GM06990 (cell line): ENCODE measurements at regions not wholly inside any gene's neighbourhood (a gene's known extent, or its start where the extent isn't known, plus 50 kb on each side); places are given as distances from the start of the nearest gene placed in this dataset.

Experiments
- DNase-seq: peaks from one replicate; pipeline ENCODE4 v3.0.0-alpha.2; 2011; ENCODE audit not compliant: insufficient read length; ENCODE audit errors: extremely low read depth
- H3K27me3 ChIP-seq: replicated peaks from 2 replicates; pipeline ENCODE4 v1.6.0; 2011; ENCODE audit warnings: low read length; ENCODE audit not compliant: control insufficient read depth, insufficient read depth
- H3K36me3 ChIP-seq: 2 replicates; pipeline ENCODE4 v1.5.1; 2011; ENCODE audit warnings: low read length; ENCODE audit not compliant: control insufficient read depth, insufficient read depth
- H3K4me3 ChIP-seq: replicated peaks from 2 replicates; pipeline ENCODE4 v1.5.1; 2011; ENCODE audit warnings: low read depth, mild to moderate bottlenecking, control low read depth, low read length
- TF ChIP-seq, protein P1 (sequence below): IDR thresholded peaks from 2 replicates; pipeline ENCODE4 v1.5.1; 2011; ENCODE audit warnings: low read length, control low read depth, mild to moderate bottlenecking, inconsistent platforms; ENCODE audit not compliant: insufficient read depth, poor library complexity, severe bottlenecking

DNA sequence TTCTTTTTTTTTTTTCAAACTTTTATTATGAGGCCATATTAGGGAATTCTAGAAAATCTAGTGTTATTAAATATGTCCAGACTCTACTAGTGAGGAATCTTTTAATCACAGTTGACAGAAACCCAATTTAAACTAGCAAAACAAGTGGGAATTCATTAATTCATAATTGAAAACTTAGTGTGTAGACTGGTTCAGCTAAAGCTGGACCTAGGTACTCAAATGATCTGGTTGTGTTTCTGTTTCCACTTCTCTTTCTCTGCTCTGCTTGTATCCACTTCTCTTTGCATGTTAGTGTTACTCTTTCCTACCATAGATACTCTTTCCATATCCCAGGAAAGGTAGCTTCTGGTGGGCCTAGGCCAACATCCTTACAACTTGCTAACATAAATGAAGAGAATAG lies 81.2 kb upstream of the HIVEP3 start:
- H3K27me3 ChIP-seq, result no peaks in the 10 kb centered on the region
- TF ChIP-seq, protein P1, sequence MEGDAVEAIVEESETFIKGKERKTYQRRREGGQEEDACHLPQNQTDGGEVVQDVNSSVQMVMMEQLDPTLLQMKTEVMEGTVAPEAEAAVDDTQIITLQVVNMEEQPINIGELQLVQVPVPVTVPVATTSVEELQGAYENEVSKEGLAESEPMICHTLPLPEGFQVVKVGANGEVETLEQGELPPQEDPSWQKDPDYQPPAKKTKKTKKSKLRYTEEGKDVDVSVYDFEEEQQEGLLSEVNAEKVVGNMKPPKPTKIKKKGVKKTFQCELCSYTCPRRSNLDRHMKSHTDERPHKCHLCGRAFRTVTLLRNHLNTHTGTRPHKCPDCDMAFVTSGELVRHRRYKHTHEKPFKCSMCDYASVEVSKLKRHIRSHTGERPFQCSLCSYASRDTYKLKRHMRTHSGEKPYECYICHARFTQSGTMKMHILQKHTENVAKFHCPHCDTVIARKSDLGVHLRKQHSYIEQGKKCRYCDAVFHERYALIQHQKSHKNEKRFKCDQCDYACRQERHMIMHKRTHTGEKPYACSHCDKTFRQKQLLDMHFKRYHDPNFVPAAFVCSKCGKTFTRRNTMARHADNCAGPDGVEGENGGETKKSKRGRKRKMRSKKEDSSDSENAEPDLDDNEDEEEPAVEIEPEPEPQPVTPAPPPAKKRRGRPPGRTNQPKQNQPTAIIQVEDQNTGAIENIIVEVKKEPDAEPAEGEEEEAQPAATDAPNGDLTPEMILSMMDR, result no peak
- DNase-seq, result no peak
- H3K4me3 ChIP-seq, result no peak overlapping the region
- H3K36me3 ChIP-seq, result no peaks in the 10 kb centered on the region

DNA sequence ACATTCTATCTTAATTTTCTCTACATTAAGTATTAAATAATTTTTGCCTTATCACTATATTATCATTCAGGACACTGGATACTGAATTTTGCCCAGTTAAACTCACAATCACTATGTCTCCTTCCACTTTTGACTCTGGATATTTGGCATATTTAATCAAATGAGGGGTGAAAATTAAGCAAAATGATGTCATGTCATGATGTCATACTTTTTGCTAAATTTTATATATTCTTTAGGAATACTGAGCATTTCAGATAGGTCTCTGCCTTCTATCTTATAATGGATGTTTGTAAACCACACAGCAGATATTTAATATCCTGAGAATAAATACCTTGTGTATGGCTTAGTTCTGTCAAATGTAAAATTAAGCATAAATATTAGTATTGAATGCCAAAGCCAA lies 79.5 kb upstream of the HIVEP3 start:
- H3K27me3 ChIP-seq, result no peaks in the 10 kb centered on the region
- H3K36me3 ChIP-seq, result no peaks in the 10 kb centered on the region
- TF ChIP-seq, protein P1, result no peak
- H3K4me3 ChIP-seq, result no peak overlapping the region
- no peak for DNase-seq

DNA sequence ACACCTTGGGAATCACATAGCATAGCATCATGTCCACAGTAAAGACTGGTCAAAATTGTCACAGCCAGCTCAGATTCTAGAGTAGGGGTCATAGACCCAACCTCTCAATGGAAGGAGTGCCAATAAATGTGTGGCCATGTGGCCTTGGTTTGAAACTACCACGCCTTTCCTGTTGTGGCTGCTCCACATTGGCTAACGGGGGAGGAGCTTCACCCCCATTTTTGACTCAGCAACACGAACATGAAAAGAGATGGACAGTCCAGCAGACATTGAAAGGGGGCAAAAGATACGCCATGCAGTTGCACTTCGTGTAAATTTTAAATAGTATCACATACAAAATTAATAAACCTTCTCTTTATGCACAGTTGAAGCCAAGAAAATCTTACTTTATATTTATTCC lies 78.4 kb upstream of the HIVEP3 start:
- DNase-seq, result no peak
- no peaks in the 10 kb centered on the region for H3K36me3 ChIP-seq
- H3K4me3 ChIP-seq, result no peak overlapping the region
- no peaks in the 10 kb centered on the region for H3K27me3 ChIP-seq
- TF ChIP-seq, protein P1, result no peak

DNA sequence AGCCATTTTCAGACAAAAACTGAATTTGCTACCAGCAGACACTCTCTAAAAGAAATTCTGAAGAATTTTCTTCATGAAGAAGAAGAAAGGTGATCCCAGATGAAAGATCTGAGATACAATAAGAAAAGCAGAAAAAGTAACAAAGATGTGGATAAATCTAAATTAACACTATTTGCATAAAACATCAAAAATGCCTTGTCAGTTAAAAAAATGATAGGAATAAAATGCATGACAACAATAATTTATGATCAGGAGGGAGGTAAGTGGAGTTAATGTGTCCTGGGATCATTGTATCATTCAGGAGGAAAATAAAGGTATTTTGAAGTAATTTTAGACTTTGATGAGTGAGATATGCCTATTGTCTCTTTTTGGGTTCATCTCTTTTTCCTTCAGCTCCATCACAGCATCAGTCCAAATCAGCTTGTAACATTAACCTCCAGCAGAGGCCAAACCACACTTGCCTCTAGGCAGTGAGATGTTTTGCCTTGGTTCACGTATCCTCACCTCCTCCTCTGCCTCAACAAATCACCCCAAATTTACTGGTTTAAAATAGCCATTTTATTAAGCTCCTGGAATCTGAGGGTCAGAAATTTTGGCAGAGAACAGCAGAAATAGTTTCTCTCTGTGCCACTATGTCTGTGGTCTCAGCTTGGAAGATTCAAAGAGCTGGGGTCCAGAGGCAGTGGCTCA lies 76.9 kb upstream of the HIVEP3 start:
- Histone ChIP-seq H3K36me3 (no peaks in the 10 kb centered on the region), H3K4me3 (no peak overlapping the region), H3K27me3 (no peaks in the 10 kb centered on the region)
- no peak for DNase-seq
- TF ChIP-seq, protein P1, result no peak

DNA sequence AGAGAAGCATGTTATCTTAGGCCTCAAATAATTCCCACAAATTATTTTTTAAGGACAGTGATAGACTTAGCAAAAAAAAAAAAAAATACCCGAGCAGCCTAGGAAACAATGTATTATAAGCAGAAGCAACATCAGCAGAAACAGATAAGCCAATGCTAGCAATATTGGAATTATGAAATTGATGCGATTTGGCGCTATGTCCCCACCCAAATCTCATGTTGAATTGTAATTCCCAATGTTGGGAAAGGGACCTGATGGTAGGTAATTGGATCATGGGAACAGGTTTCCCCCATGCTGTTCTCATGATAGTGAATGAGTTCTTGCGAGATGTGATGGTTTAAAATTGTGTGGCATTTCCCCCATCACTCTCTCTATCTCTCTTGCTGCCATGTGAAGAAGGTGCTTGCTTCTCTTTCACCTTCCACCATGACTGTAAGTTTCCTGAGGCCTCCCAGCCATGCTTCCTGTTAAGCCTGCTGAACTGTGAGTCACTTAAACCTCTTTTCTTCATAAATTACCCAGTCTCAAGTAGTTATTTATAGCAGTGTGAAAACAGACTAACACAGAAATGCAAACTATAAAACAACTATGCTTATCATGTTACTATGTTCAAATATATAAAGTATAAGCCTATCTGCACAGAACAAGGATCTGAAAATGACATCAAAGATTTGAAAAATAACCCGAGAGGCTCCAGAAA lies 75.6 kb upstream of the HIVEP3 start:
- H3K27me3 ChIP-seq, result no peaks in the 10 kb centered on the region
- no peaks in the 10 kb centered on the region for H3K36me3 ChIP-seq
- H3K4me3 ChIP-seq, result no peak overlapping the region
- TF ChIP-seq, protein P1, result no peak
- no peak for DNase-seq
